HEK293T (cell line): ENCODE measurements at regions not wholly inside any gene's neighbourhood (a gene's known extent, or its start where the extent isn't known, plus 50 kb on each side); places are given as distances from the start of the nearest gene placed in this dataset.

ENCODE experiments used
- ARNT ChIP-seq: fragments of 450-650 bp; IDR thresholded peaks from 2 replicates; pipeline ENCODE4 v1.6.1; 2017; ENCODE audit warnings: mild to moderate bottlenecking
- BHLHE40 ChIP-seq: fragments of 450-650 bp; IDR thresholded peaks from 2 replicates; pipeline ENCODE4 v1.6.1; 2016; ENCODE audit warnings: mild to moderate bottlenecking, moderate library complexity, borderline replicate concordance
- CTBP1 ChIP-seq: fragments of 450-650 bp; IDR thresholded peaks from 2 replicates; pipeline ENCODE4 v1.6.1; 2016; ENCODE audit warnings: borderline replicate concordance
- FOXA1 ChIP-seq: fragments of 450-650 bp; IDR thresholded peaks from 2 replicates; pipeline ENCODE4 v1.6.1; 2016; ENCODE audit warnings: mild to moderate bottlenecking
- FOXK2 ChIP-seq: fragments of 450-650 bp; IDR thresholded peaks from 2 replicates; pipeline ENCODE4 v1.6.1; 2016; ENCODE audit warnings: mild to moderate bottlenecking
- FOXM1 ChIP-seq: fragments of 450-650 bp; IDR thresholded peaks from 2 replicates; pipeline ENCODE4 v1.6.1; 2017; ENCODE audit warnings: mild to moderate bottlenecking, borderline replicate concordance
- HDGF ChIP-seq: fragments of 450-650 bp; IDR thresholded peaks from 2 replicates; pipeline ENCODE4 v1.6.1; 2017; ENCODE audit warnings: antibody characterized with exemption, borderline replicate concordance
- NFRKB ChIP-seq: fragments of 450-650 bp; IDR thresholded peaks from 2 replicates; pipeline ENCODE4 v1.6.1; 2016; ENCODE audit warnings: mild to moderate bottlenecking, moderate library complexity
- PKNOX1 ChIP-seq: fragments of 450-650 bp; IDR thresholded peaks from 2 replicates; pipeline ENCODE4 v1.6.1; 2016
- SP1 ChIP-seq: fragments of 450-650 bp; IDR thresholded peaks from 2 replicates; pipeline ENCODE4 v1.6.1; 2017
- TARDBP ChIP-seq: fragments of 450-650 bp; IDR thresholded peaks from 2 replicates; pipeline ENCODE4 v1.6.1; 2016
- ZNF384 ChIP-seq: fragments of 450-650 bp; IDR thresholded peaks from 2 replicates; pipeline ENCODE4 v1.6.1; 2016

- TF ChIP-seq FOXM1 (no peak), BHLHE40 (no peak), FOXK2 (no peak), PKNOX1 (no peak), SP1 (no peak), ARNT (no peak), FOXA1 (no peak), NFRKB (no peak), ZNF384 (no peak), CTBP1 (no peak), TARDBP (no peak), HDGF (no peak)
Measured at GRCh38 chr3:181881749-181882148, 170.0 kb downstream of the SOX2 start.
